ENCODE measurements at regions not wholly inside any gene's neighbourhood (a gene's known extent, or its start where the extent isn't known, plus 50 kb on each side); places are given as distances from the start of the nearest gene placed in this dataset.

- TF ChIP-seq, protein P1, sequence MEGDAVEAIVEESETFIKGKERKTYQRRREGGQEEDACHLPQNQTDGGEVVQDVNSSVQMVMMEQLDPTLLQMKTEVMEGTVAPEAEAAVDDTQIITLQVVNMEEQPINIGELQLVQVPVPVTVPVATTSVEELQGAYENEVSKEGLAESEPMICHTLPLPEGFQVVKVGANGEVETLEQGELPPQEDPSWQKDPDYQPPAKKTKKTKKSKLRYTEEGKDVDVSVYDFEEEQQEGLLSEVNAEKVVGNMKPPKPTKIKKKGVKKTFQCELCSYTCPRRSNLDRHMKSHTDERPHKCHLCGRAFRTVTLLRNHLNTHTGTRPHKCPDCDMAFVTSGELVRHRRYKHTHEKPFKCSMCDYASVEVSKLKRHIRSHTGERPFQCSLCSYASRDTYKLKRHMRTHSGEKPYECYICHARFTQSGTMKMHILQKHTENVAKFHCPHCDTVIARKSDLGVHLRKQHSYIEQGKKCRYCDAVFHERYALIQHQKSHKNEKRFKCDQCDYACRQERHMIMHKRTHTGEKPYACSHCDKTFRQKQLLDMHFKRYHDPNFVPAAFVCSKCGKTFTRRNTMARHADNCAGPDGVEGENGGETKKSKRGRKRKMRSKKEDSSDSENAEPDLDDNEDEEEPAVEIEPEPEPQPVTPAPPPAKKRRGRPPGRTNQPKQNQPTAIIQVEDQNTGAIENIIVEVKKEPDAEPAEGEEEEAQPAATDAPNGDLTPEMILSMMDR (conservative IDR thresholded peaks at IDR 0.05; ENCODE audit: low read length): no peak
- no peak for TF ChIP-seq EZH2phosphoT487 (IDR thresholded peaks at IDR 0.05; ENCODE audit: borderline replicate concordance, low read depth, low read length)
Observed at GRCh38 chr18:37900326-37900725, 334.7 kb upstream of the CELF4 start.
